AG04449 (cell line): ENCODE measurements at regions not wholly inside any gene's neighbourhood (a gene's known extent, or its start where the extent isn't known, plus 50 kb on each side); places are given as distances from the start of the nearest gene placed in this dataset.

Experiments
- CTCF ChIA-PET: fragments of 350-600 bp; formaldehyde crosslinking; extraction: SDS; loops from one replicate; lab custom pipeline; 2021; ENCODE audit warnings: antibody characterized with exemption; lab: Yijun Ruan, JAX
- POLR2A ChIA-PET: fragments of 400-600, 350-600 bp; formaldehyde crosslinking; extraction: SDS; loops from one replicate; lab custom pipeline; 2020; ENCODE audit warnings: antibody characterized with exemption, inconsistent platforms; lab: Yijun Ruan, JAX
- DNase-seq: peaks from one replicate; pipeline ENCODE4 v3.0.0-alpha.2; 2010; ENCODE audit warnings: low read depth, low spot score
- H3K4me3 ChIP-seq: 2 replicates; pipeline ENCODE4 v1.5.1; 2011; ENCODE audit warnings: low read depth, mild to moderate bottlenecking, control low read depth, low read length
- TF ChIP-seq, protein P1 (sequence below): IDR thresholded peaks from one replicate; pipeline ENCODE4 v1.5.1; 2011; ENCODE audit warnings: mild to moderate bottlenecking, moderate library complexity, low read length, control low read depth, inconsistent platforms; ENCODE audit not compliant: insufficient read depth; ENCODE audit errors: missing control alignments

DNA sequence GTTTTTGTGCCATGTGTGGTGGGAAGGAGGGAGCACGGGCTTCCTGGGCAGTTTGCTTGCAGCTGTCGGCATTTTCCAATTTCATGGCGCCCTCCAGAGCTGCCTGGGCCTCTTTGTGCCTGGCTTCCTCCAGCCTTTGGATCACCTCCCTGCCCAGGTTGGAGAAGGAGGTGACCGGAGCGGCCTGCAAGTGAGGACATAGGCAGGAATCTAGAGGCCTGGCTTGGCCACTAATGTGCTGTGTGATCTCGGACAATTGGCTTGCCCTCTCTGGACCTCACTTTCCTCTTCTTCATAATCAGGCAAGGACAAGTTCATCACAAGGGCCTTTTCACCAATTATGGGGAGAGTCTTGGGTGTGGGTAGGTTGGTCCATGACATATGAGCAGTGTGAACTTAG is 245.1 kb downstream of the MATN1 start:
- ChIA-PET CTCF (no interaction called here), POLR2A (no interaction called here)
- TF ChIP-seq, protein P1, sequence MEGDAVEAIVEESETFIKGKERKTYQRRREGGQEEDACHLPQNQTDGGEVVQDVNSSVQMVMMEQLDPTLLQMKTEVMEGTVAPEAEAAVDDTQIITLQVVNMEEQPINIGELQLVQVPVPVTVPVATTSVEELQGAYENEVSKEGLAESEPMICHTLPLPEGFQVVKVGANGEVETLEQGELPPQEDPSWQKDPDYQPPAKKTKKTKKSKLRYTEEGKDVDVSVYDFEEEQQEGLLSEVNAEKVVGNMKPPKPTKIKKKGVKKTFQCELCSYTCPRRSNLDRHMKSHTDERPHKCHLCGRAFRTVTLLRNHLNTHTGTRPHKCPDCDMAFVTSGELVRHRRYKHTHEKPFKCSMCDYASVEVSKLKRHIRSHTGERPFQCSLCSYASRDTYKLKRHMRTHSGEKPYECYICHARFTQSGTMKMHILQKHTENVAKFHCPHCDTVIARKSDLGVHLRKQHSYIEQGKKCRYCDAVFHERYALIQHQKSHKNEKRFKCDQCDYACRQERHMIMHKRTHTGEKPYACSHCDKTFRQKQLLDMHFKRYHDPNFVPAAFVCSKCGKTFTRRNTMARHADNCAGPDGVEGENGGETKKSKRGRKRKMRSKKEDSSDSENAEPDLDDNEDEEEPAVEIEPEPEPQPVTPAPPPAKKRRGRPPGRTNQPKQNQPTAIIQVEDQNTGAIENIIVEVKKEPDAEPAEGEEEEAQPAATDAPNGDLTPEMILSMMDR, result no peak
- H3K4me3 ChIP-seq, result no peak overlapping the region
- no peak for DNase-seq

DNA sequence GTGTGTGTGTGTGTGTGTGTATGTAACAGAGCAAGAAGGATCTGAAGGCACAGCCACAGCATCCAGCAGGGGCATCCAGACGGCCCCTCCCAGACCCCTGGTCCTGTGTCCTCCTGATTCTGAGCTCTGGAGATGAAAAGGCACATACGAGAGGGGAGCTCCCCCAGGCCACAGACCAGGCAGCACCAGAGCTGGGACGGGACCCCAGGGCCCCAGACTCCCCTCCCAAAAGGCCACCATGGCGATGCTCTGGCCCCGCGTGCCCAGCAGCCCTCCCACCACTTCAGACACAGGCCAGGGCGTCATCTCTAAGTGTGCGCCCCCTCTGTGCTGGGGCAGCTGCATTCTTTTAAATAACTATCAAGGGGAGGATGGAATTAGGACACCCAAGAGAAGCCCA is 245.8 kb downstream of the MATN1 start:
- H3K4me3 ChIP-seq, result no peak overlapping the region
- TF ChIP-seq, protein P1, result no peak
- CTCF ChIA-PET, result no interaction called here
- POLR2A ChIA-PET, result no interaction called here
- no peak for DNase-seq

DNA sequence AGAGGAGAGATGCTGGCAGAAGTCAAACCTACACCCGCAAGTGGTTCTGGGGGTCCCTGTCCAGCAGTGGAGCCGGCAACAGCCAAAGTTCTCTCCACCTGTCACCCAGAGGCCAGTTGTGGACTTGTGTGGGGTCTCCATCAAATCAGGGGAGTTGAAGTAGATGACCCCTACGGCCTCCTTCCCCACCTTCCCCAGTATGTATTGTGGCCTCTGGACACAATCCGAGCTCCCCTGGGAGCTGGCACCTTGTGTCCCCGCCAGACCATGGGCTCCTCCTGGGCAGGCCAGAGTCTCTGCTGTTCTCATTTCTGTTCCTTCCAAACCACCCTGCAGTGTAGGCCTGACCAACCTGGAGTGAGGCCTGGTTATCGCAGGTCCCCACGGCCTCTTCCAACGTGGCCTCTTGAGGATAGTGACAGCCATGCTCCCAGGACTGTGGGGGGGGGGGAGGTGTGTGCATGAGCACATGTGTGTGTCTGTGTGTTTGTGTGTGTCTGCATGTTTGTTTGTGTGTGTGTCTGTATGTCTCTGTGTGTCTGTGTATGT is 246.4 kb downstream of the MATN1 start:
- POLR2A ChIA-PET, result no interaction called here
- no peak for DNase-seq
- no peak overlapping the region for H3K4me3 ChIP-seq
- CTCF ChIA-PET, result no interaction called here
- TF ChIP-seq, protein P1, result no peak

DNA sequence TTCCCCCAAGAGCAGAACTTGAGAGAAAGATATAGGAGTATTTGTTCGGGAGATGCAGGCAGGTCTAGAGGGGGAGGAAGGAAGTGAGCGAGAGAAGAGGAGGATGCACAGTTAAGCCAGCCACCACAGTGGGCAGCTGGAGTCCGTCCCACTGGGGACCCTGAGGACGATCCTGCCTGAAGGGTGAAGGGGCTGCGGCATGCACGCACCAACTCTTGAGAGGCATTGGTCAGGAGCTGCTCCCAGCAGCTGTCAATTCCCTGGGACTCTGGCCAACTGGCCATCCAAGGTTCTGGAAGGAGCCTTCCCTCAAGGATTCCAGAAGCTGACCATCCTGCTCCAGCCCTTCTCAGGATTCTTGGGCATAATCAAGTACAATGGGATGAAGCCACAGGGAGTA is 246.9 kb downstream of the MATN1 start:
- ChIA-PET CTCF (no interaction called here), POLR2A (no interaction called here)

DNA sequence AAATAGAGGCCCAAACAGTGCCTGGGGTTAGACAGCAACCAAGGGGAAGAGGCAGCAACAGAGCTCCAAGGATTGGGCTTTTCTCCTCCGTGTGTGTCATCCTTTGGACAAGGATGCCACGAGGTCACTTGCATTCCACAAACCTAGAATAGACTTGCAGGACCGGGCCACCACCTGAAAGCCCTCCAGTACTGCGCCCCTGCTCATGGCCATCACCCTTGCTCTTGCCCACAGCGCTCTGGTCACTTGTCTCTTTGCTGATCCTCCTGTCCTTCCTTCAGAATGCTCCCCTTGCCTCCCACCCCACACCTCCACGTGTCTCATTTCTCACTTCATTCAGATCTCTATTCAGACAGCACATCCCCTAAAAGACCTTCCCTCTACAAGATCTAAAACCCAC is 247.4 kb downstream of the MATN1 start:
- POLR2A ChIA-PET, result no interaction called here
- H3K4me3 ChIP-seq, result no peak overlapping the region
- CTCF ChIA-PET, result no interaction called here
- DNase-seq, result no peak
- TF ChIP-seq, protein P1, result no peak

More for the DNA sequence above, 246.9 kb downstream of the MATN1 start:
- no peak for DNase-seq
- TF ChIP-seq, protein P1, result no peak
- H3K4me3 ChIP-seq, result no peak overlapping the region

DNA sequence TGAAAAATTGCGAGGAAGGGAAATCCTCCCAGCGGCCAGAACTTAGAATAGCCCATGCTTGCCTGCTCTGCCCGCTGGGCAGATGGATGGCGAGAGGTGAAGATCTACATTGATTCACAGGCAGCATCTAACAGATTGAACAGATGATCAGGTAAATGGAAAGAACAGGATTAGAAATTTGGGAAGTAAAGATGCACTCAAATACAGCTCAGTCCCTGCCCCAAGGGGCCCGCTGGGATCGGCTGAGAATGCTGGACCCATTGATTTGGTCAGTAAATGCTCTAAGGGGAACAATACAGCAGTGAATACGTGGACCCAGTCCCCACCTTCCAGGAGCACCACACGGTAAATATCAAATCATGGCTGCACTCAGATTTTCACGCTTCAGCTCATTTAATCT is 248.2 kb downstream of the MATN1 start:
- CTCF ChIA-PET, result no interaction called here
- no peak overlapping the region for H3K4me3 ChIP-seq
- no peak for DNase-seq
- POLR2A ChIA-PET, result no interaction called here
- TF ChIP-seq, protein P1, result no peak
